ENCODE measurements at regions not wholly inside any gene's neighbourhood (a gene's known extent, or its start where the extent isn't known, plus 50 kb on each side); places are given as distances from the start of the nearest gene placed in this dataset.

- no peak for TF ChIP-seq CTCF (IDR thresholded peaks at IDR 0.05; ENCODE audit: poor library complexity, severe bottlenecking)
- no peak for TF ChIP-seq TAF1 (IDR thresholded peaks at IDR 0.05; ENCODE audit: low read depth)
- TF ChIP-seq SMC3 (conservative IDR thresholded peaks at IDR 0.05; ENCODE audit: poor library complexity): no peak
- TF ChIP-seq MXI1 (conservative IDR thresholded peaks at IDR 0.05; ENCODE audit: poor library complexity, severe bottlenecking): no peak
- TF ChIP-seq RAD21 (conservative IDR thresholded peaks at IDR 0.05): no peak
- no peak for TF ChIP-seq EP300 (conservative IDR thresholded peaks at IDR 0.05; ENCODE audit: poor library complexity, severe bottlenecking)
- TF ChIP-seq POLR2AphosphoS5 (IDR thresholded peaks at IDR 0.05): no peak
- TF ChIP-seq EZH2 (IDR thresholded peaks at IDR 0.05; ENCODE audit: borderline replicate concordance, insufficient read depth, low read length, poor library complexity, severe bottlenecking): no peak
- no peak overlapping the region for H3K4me2 ChIP-seq (ENCODE audit: low read length)
- H3K9ac ChIP-seq (ENCODE audit: low read length): no peak overlapping the region
- no peaks in the 10 kb centered on the region for H4K20me1 ChIP-seq (ENCODE audit: insufficient read depth)
- H3K9me2 ChIP-seq (ENCODE audit: insufficient read depth, low read length): no peaks in the 10 kb centered on the region
- no peak overlapping the region for H2AFZ ChIP-seq (ENCODE audit: low read depth, low read length)
- no peaks in the 10 kb centered on the region for H3K79me2 ChIP-seq (replicated peaks; ENCODE audit: insufficient read depth, low read length)
- no peaks in the 10 kb centered on the region for H3K27me3 ChIP-seq (ENCODE audit: insufficient read depth, low read depth, low read length)
- H3K9me3 ChIP-seq (ENCODE audit: low read length): no peaks in the 10 kb centered on the region
- H3K36me3 ChIP-seq (ENCODE audit: insufficient read depth, low read length): no peaks in the 10 kb centered on the region
- no peak overlapping the region for H3K4me3 ChIP-seq (ENCODE audit: low read length)
- H3K27ac ChIP-seq (ENCODE audit: low read length): no peak overlapping the region
- no peaks in the 10 kb centered on the region for H3F3A ChIP-seq (ENCODE audit: insufficient read depth, low read length, poor library complexity, severe bottlenecking)
These were observed 561.8 kb upstream of the MDFIC2 start for GRCh38 chr3:70874196-70874595.

- Histone ChIP-seq H3K9ac (ENCODE audit: low read length) (no peak overlapping the region), H4K20me1 (ENCODE audit: insufficient read depth) (no peaks in the 10 kb centered on the region), H3K36me3 (ENCODE audit: insufficient read depth, low read length) (no peaks in the 10 kb centered on the region), H3K4me2 (ENCODE audit: low read length) (no peak overlapping the region), H3F3A (ENCODE audit: insufficient read depth, low read length, poor library complexity, severe bottlenecking) (no peaks in the 10 kb centered on the region), H3K79me2 (replicated peaks; ENCODE audit: insufficient read depth, low read length) (no peaks in the 10 kb centered on the region), H3K9me3 (ENCODE audit: low read length) (no peaks in the 10 kb centered on the region), H3K27me3 (ENCODE audit: insufficient read depth, low read depth, low read length) (no peaks in the 10 kb centered on the region), H2AFZ (ENCODE audit: low read depth, low read length) (no peak overlapping the region), H3K27ac (ENCODE audit: low read length) (no peak overlapping the region), H3K4me3 (ENCODE audit: low read length) (no peak overlapping the region), H3K9me2 (ENCODE audit: insufficient read depth, low read length) (no peaks in the 10 kb centered on the region)
- TF ChIP-seq EP300 (conservative IDR thresholded peaks at IDR 0.05; ENCODE audit: poor library complexity, severe bottlenecking): no peak
- TF ChIP-seq RAD21 (conservative IDR thresholded peaks at IDR 0.05): no peak
- TF ChIP-seq SMC3 (conservative IDR thresholded peaks at IDR 0.05; ENCODE audit: poor library complexity): no peak
- no peak for TF ChIP-seq TAF1 (IDR thresholded peaks at IDR 0.05; ENCODE audit: low read depth)
- TF ChIP-seq REST (IDR thresholded peaks at IDR 0.05; ENCODE audit: borderline replicate concordance): no peak
- TF ChIP-seq CTCF (IDR thresholded peaks at IDR 0.05; ENCODE audit: poor library complexity, severe bottlenecking): no peak
- no peak for TF ChIP-seq EZH2 (IDR thresholded peaks at IDR 0.05; ENCODE audit: borderline replicate concordance, insufficient read depth, low read length, poor library complexity, severe bottlenecking)
- no peak for TF ChIP-seq POLR2AphosphoS5 (IDR thresholded peaks at IDR 0.05)
- no peak for TF ChIP-seq MXI1 (conservative IDR thresholded peaks at IDR 0.05; ENCODE audit: poor library complexity, severe bottlenecking)
These were observed 561.2 kb upstream of the MDFIC2 start for GRCh38 chr3:70873686-70874085.

Measured in neural cell (in vitro differentiated cells).